Left lung (tissue), 4 donors: ENCODE measurements at regions not wholly inside any gene's neighbourhood (a gene's known extent, or its start where the extent isn't known, plus 50 kb on each side); places are given as distances from the start of the nearest gene placed in this dataset.
A peak's percentile ranks its signal among the peaks of the same experiment; 100 is the strongest.

Experiments
- ATAC-seq: fragments of 200-7000 bp; cut with Tn5 transposase; one replicate; pipeline ENCODE4 v1.9.1; 2020; ENCODE audit warnings: moderate library complexity
- DNase-seq, 4 donors: peaks; one replicate each; pipeline ENCODE4 v3.0.0-alpha.2; 2013 to 2020
- H3K27ac ChIP-seq, 2 donors: fragments of 200-600 bp; sonication (generic) in 1 of 2; one replicate each; pipeline versions ENCODE4 v1.5.0 to v1.8.0; 2020 to 2021
- H3K27me3 ChIP-seq, 2 donors: fragments of 200-600 bp; sonication (generic) in 1 of 2; one replicate each; pipeline versions ENCODE4 v1.5.0 to v1.8.0; 2020 to 2021
- H3K36me3 ChIP-seq, 2 donors: fragments of 200-600 bp; sonication (generic) in 1 of 2; one replicate each; pipeline versions ENCODE4 v1.5.0 to v1.8.0; 2020 to 2021
- H3K4me1 ChIP-seq, 2 donors: fragments of 200-600 bp; one replicate each; pipeline ENCODE4 v1.8.0; 2021
- H3K4me3 ChIP-seq, 2 donors: fragments of 200-600 bp; sonication (generic) in 1 of 2; one replicate each; pipeline versions ENCODE4 v1.5.0 to v1.8.0; 2020 to 2021; ENCODE audit warnings: mild to moderate bottlenecking in 1 of 2
- H3K9me3 ChIP-seq, 2 donors: fragments of 200-600 bp; sonication (generic) in 1 of 2; one replicate each; pipeline versions ENCODE4 v1.5.0 to v1.8.0; 2020 to 2021
- intact Hi-C, 2 donors: fragments of 100-400 bp; cut with DNase I; formaldehyde crosslinking; loops; one replicate each; pipeline versions ENCODE4 v1.11.2 to v1.14.2; 2022
- TF ChIP-seq, protein P1 (sequence below), 2 donors: fragments of 200-600 bp; sonication (generic) in 1 of 2; IDR thresholded peaks; one replicate each; pipeline versions ENCODE4 v1.5.0 to v1.8.0; 2021; ENCODE audit warnings: antibody characterized with exemption in 2 of 2
- donor health status: DM: no; HTN: yes; CAD: no.
- donor health status: DM: no; HTN: no; CAD: no.

- TF ChIP-seq, protein P1, sequence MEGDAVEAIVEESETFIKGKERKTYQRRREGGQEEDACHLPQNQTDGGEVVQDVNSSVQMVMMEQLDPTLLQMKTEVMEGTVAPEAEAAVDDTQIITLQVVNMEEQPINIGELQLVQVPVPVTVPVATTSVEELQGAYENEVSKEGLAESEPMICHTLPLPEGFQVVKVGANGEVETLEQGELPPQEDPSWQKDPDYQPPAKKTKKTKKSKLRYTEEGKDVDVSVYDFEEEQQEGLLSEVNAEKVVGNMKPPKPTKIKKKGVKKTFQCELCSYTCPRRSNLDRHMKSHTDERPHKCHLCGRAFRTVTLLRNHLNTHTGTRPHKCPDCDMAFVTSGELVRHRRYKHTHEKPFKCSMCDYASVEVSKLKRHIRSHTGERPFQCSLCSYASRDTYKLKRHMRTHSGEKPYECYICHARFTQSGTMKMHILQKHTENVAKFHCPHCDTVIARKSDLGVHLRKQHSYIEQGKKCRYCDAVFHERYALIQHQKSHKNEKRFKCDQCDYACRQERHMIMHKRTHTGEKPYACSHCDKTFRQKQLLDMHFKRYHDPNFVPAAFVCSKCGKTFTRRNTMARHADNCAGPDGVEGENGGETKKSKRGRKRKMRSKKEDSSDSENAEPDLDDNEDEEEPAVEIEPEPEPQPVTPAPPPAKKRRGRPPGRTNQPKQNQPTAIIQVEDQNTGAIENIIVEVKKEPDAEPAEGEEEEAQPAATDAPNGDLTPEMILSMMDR (IDR thresholded peaks at IDR 0.05), result no peak
- Histone ChIP-seq H3K9me3 (no peaks in the 10 kb centered on the region), H3K36me3 (peaks cover 0 to 11% of the 10 kb centered on the region in 2 donors), H3K27ac (peak overlapping the region; percentile 89 to 97), H3K4me3 (peak overlapping the region; percentile 21 to 36), H3K4me1 (peaks cover 54 to 82% of the 10 kb centered on the region in 2 donors), H3K27me3 (peaks cover 0 to 5% of the 10 kb centered on the region in 2 donors)
- ATAC-seq (peak; percentile 17), DNase-seq (peak in 3 of 4 donors; percentile 75 to 85 (median 83))
- intact Hi-C loops, result no loop called here
These were observed 50.0 kb downstream of the NCOR2 start for GRCh38 chr12:124517260-124518050.

DNA sequence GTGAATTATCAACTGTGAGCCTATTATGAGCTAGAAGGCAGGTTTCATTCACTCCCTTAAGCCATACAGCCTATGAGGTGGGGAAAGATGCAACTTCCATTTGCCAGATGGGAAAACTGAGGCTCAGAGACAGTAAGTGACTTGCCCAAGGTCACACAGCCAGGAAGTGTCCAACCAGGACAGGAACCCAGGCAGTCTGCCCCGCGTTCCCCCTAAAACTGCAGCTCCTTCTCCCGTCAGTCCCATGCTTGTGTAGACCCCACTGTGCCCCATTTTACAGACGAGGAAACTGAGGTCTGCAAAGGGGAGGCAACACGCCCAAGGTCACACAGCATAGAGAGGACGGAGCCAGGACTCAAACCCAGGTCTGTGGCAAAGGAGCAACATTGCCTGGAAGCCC lies 50.6 kb downstream of the NCOR2 start:
- ATAC-seq (no peak), DNase-seq (no peak)
- Histone ChIP-seq H3K27me3 (peaks cover 0 to 5% of the 10 kb centered on the region in 2 donors), H3K9me3 (no peaks in the 10 kb centered on the region), H3K27ac (peak overlapping the region; percentile 89 to 97), H3K4me1 (peaks cover 58 to 86% of the 10 kb centered on the region in 2 donors), H3K36me3 (peaks cover 0 to 6% of the 10 kb centered on the region in 2 donors), H3K4me3 (peak overlapping the region; percentile 21 to 36)
- intact Hi-C loops, result no loop called here
- TF ChIP-seq, protein P1 (IDR thresholded peaks at IDR 0.05), result no peak

DNA sequence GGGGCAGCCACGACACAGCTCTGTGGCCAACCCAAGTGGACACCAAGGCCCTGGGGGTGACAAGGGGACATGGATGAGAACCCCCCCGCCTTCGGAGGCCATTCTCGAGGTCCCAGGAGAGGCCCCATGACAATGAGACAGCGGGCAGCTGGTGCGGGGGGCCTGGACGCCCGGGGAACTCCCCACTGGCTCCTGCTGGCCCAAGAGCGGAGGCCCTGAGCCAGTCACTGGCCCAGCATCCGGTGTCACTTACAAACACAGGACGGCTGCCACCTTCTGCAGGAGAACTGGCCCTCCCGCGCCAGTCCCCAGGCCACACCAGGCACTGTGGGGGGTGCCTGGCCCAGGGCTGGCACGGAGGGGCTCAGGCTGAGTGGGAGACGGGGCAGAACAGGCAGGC lies 51.4 kb downstream of the NCOR2 start:
- Histone ChIP-seq H3K27me3 (peaks cover 0 to 5% of the 10 kb centered on the region in 2 donors), H3K4me3 (no peak overlapping the region), H3K36me3 (peaks cover 0 to 4% of the 10 kb centered on the region in 2 donors), H3K9me3 (no peaks in the 10 kb centered on the region), H3K4me1 (peaks cover 57 to 85% of the 10 kb centered on the region in 2 donors), H3K27ac (peak overlapping the region in 1 of 2 donors; percentile 5)
- ATAC-seq (no peak), DNase-seq (no peak)
- intact Hi-C loops, result no loop called here
- TF ChIP-seq, protein P1 (IDR thresholded peaks at IDR 0.05), result no peak

- intact Hi-C loops, result no loop called here
- H3K9me3 ChIP-seq, result no peaks in the 10 kb centered on the region
- TF ChIP-seq, protein P1 (IDR thresholded peaks at IDR 0.05), result no peak
- DNase-seq (no peak), ATAC-seq (no peak)
- H3K27ac ChIP-seq, result no peak overlapping the region
- peaks cover 0 to 5% of the 10 kb centered on the region in 2 donors for H3K27me3 ChIP-seq
- no peak overlapping the region for H3K4me3 ChIP-seq
- peaks cover 0 to 4% of the 10 kb centered on the region in 2 donors for H3K36me3 ChIP-seq
- H3K4me1 ChIP-seq, result peaks cover 53 to 85% of the 10 kb centered on the region in 2 donors
These were observed 52.1 kb downstream of the NCOR2 start for GRCh38 chr12:124514996-124515932.
